ENCODE measurements at regions not wholly inside any gene's neighbourhood (a gene's known extent, or its start where the extent isn't known, plus 50 kb on each side); places are given as distances from the start of the nearest gene placed in this dataset.

DNA sequence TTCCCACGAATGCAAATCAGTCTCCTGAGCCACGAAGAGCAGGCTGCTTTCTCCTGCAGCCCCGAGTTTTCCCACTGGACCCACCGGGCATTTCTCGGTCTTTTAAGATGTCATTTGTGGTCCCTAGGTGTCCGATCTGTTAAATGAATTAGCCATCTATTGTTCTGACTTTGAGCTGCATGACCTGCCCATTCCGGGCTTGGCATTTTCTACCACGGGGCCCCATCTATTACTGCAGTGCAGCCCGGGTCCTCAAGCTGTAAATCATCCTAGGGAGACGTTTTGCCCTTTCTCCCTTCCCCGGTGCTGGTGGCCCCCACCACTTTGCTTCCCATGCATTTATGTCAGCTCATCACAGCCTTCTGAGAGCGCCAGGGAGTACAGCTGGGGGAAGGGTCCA, 405.4 kb downstream of the IRX1 start:
- H3K4me3 ChIP-seq (replicated peaks; ENCODE audit: insufficient read depth, low read length), result no peak overlapping the region
- DNase-seq (ENCODE audit: low read depth in 1 of 2, low spot score in 1 of 2), result no peak
- H3K27me3 ChIP-seq (ENCODE audit: insufficient read depth, poor library complexity, severe bottlenecking), result no peaks in the 10 kb centered on the region
- TF ChIP-seq POLR2AphosphoS5 (IDR thresholded peaks at IDR 0.05; ENCODE audit: low read depth) (no peak), GABPA (IDR thresholded peaks at IDR 0.05; ENCODE audit: low read depth) (no peak), SPI1 (IDR thresholded peaks at IDR 0.05; ENCODE audit: borderline replicate concordance, low read depth) (no peak)
- TF ChIP-seq, protein P1, sequence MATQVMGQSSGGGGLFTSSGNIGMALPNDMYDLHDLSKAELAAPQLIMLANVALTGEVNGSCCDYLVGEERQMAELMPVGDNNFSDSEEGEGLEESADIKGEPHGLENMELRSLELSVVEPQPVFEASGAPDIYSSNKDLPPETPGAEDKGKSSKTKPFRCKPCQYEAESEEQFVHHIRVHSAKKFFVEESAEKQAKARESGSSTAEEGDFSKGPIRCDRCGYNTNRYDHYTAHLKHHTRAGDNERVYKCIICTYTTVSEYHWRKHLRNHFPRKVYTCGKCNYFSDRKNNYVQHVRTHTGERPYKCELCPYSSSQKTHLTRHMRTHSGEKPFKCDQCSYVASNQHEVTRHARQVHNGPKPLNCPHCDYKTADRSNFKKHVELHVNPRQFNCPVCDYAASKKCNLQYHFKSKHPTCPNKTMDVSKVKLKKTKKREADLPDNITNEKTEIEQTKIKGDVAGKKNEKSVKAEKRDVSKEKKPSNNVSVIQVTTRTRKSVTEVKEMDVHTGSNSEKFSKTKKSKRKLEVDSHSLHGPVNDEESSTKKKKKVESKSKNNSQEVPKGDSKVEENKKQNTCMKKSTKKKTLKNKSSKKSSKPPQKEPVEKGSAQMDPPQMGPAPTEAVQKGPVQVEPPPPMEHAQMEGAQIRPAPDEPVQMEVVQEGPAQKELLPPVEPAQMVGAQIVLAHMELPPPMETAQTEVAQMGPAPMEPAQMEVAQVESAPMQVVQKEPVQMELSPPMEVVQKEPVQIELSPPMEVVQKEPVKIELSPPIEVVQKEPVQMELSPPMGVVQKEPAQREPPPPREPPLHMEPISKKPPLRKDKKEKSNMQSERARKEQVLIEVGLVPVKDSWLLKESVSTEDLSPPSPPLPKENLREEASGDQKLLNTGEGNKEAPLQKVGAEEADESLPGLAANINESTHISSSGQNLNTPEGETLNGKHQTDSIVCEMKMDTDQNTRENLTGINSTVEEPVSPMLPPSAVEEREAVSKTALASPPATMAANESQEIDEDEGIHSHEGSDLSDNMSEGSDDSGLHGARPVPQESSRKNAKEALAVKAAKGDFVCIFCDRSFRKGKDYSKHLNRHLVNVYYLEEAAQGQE (IDR thresholded peaks at IDR 0.05; ENCODE audit: insufficient replicate concordance, low read depth), result no peak
- TF ChIP-seq, protein P2, sequence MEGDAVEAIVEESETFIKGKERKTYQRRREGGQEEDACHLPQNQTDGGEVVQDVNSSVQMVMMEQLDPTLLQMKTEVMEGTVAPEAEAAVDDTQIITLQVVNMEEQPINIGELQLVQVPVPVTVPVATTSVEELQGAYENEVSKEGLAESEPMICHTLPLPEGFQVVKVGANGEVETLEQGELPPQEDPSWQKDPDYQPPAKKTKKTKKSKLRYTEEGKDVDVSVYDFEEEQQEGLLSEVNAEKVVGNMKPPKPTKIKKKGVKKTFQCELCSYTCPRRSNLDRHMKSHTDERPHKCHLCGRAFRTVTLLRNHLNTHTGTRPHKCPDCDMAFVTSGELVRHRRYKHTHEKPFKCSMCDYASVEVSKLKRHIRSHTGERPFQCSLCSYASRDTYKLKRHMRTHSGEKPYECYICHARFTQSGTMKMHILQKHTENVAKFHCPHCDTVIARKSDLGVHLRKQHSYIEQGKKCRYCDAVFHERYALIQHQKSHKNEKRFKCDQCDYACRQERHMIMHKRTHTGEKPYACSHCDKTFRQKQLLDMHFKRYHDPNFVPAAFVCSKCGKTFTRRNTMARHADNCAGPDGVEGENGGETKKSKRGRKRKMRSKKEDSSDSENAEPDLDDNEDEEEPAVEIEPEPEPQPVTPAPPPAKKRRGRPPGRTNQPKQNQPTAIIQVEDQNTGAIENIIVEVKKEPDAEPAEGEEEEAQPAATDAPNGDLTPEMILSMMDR (IDR thresholded peaks at IDR 0.05; ENCODE audit: insufficient read depth, low read length), result no peak
- H3K27ac ChIP-seq (replicated peaks), result no peak overlapping the region

DNA sequence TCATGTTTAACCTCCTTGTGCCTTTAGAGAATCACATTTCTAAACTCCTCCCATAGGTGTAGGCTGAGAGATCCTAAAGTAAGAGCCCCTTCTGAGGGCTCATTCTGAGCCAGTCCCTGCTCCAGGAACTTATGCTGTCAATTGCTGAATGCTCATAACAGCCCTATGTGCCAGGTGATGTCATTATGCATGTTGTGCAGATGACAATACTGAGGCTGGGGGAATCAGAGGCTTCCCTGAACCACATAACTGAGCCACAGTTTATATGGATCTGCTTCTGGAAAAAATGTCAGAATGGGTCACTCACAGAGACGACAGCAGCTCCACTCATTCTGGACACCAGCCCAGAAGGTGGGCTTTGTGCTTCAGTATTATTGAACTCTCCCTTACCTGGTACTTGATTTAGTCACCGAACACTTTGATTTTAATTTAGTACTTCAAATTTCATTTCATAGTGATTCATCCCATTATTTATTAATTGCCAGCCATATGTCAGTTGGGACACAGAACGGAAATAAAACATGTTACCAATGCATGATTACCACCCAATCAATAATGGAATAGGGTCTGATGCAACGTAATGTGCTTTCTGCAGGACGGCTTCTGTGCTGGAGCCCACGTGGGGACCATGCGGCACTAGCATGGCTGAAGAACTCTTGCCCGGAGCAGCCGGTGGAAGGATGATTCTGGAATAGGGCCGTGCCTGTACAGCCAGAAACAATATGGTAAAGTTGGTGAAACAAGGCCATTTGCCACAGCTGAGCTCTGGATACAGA, 406.3 kb downstream of the IRX1 start:
- no peaks in the 10 kb centered on the region for H3K27me3 ChIP-seq (ENCODE audit: insufficient read depth, poor library complexity, severe bottlenecking)
- DNase-seq (ENCODE audit: low read depth in 1 of 2, low spot score in 1 of 2), result no peak
- TF ChIP-seq GABPA (IDR thresholded peaks at IDR 0.05; ENCODE audit: low read depth), result no peak
- TF ChIP-seq, protein P1 (IDR thresholded peaks at IDR 0.05; ENCODE audit: insufficient replicate concordance, low read depth), result no peak
- no peak for TF ChIP-seq POLR2AphosphoS5 (IDR thresholded peaks at IDR 0.05; ENCODE audit: low read depth)
- TF ChIP-seq, protein P2 (IDR thresholded peaks at IDR 0.05; ENCODE audit: insufficient read depth, low read length), result no peak
- no peak for TF ChIP-seq SPI1 (IDR thresholded peaks at IDR 0.05; ENCODE audit: borderline replicate concordance, low read depth)
- no peak overlapping the region for H3K27ac ChIP-seq (replicated peaks)
- no peak overlapping the region for H3K4me3 ChIP-seq (replicated peaks; ENCODE audit: insufficient read depth, low read length)

DNA sequence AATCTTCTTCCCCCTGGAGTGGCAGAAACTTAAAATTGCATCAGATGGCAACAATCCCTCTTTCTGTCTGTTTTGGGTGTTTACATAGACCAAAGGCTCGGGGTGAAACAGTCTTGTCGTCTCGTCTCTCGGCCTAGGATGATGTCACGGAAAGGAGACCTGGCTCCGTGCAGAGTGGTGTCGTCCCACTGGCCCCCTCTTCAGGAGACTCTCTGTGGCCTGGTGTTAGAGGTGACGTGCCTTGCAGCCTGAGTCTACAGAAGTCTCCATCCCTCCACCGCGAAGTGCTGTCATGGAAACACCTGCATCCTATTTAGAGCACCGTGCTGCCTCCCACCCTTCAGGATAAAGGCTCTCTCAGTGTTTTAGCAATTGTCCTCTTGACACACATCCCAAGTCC, 409.7 kb downstream of the IRX1 start:
- no peak for DNase-seq (ENCODE audit: low read depth in 1 of 2, low spot score in 1 of 2)
- H3K4me3 ChIP-seq (replicated peaks; ENCODE audit: insufficient read depth, low read length), result no peak overlapping the region

More for the DNA sequence above, 409.7 kb downstream of the IRX1 start:
- Histone ChIP-seq H3K27me3 (ENCODE audit: insufficient read depth, poor library complexity, severe bottlenecking) (no peaks in the 10 kb centered on the region), H3K27ac (replicated peaks) (no peak overlapping the region)
- TF ChIP-seq POLR2AphosphoS5 (IDR thresholded peaks at IDR 0.05; ENCODE audit: low read depth), result no peak
- no peak for TF ChIP-seq GABPA (IDR thresholded peaks at IDR 0.05; ENCODE audit: low read depth)
- TF ChIP-seq, protein P2 (IDR thresholded peaks at IDR 0.05; ENCODE audit: insufficient read depth, low read length), result no peak
- TF ChIP-seq, protein P1 (IDR thresholded peaks at IDR 0.05; ENCODE audit: insufficient replicate concordance, low read depth), result no peak
- TF ChIP-seq SPI1 (IDR thresholded peaks at IDR 0.05; ENCODE audit: borderline replicate concordance, low read depth), result no peak
